Body of pancreas (tissue), 4 donors: ENCODE measurements at regions not wholly inside any gene's neighbourhood (a gene's known extent, or its start where the extent isn't known, plus 50 kb on each side); places are given as distances from the start of the nearest gene placed in this dataset.

Experiments used
- ATAC-seq: fragments of 150-250 bp; one replicate; pipeline ENCODE4 v1.9.1; 2016
- DNase-seq, 4 donors: peaks; one replicate each; pipeline ENCODE4 v3.0.0-alpha.2; 2019
- H3K27ac ChIP-seq, 4 donors: fragments of 200-600 bp; sonication (generic); 1 replicate in 3 of 4; 2 replicates in 1 of 4; pipeline versions ENCODE4 v1.5.1 to v1.6.1; 2016 to 2019; ENCODE audit warnings: mild to moderate bottlenecking in 1 of 4, mixed read lengths in 1 of 4, moderate library complexity in 1 of 4
- H3K27me3 ChIP-seq, 2 donors: fragments of 200-600 bp; sonication (generic); one replicate each; pipeline ENCODE4 v1.6.0; 2016; ENCODE audit warnings: mild to moderate bottlenecking in 1 of 2
- H3K36me3 ChIP-seq, 2 donors: fragments of 200-600 bp; sonication (generic); replicated peaks in 1 of 2; 2 replicates each; pipeline ENCODE4 v1.5.1; 2016; ENCODE audit warnings: low read depth in 2 of 2; ENCODE audit not compliant: insufficient read depth in 1 of 2
- H3K4me1 ChIP-seq: fragments of 200-600 bp; sonication (generic); one replicate; pipeline ENCODE4 v1.6.0; 2016
- H3K4me3 ChIP-seq, 2 donors: fragments of 200-600 bp; sonication (generic); 1 replicate in 1 of 2; 2 replicates in 1 of 2; pipeline ENCODE4 v1.5.1; 2016 to 2019
- H3K9me3 ChIP-seq, 3 donors: fragments of 200-600 bp; sonication (generic); 1 replicate in 2 of 3; 2 replicates in 1 of 3; pipeline ENCODE4 v1.5.1; 2016
- CTCF ChIP-seq, 7 experiments: fragments of 450-650 bp in 4 of 7; fragments of 200-600 bp in 3 of 7; sonication (generic) in 3 of 7; IDR thresholded peaks; one replicate each; pipeline ENCODE4 v1.5.1; 2016 to 2019; ENCODE audit warnings: antibody characterized with exemption in 7 of 7
- POLR2A ChIP-seq, 3 donors: fragments of 450-650 bp; IDR thresholded peaks; one replicate each; pipeline ENCODE4 v1.6.1; 2016; ENCODE audit warnings: antibody characterized with exemption in 3 of 3, mild to moderate bottlenecking in 2 of 3
- WGBS, 2 donors: methylation state at CpG; one replicate each; pipeline ENCODE4 v1.1.5; 2017; 5-methylcytosine and 5-hydroxymethylcytosine counted together
- intact Hi-C: fragments of 100-400 bp; cut with DNase I; formaldehyde crosslinking; loops from one replicate; pipeline ENCODE4 v1.15.1; 2023

GRCh38 chr22:26786398-26786797 is 129.0 kb downstream of the MIAT start:
- intact Hi-C loops: no loop called here
- ATAC-seq: no peak
- Histone ChIP-seq H3K4me1 (no peaks in the 10 kb centered on the region), H3K27me3 (no peaks in the 10 kb centered on the region), H3K36me3 (no peaks in the 10 kb centered on the region), H3K9me3 (no peaks in the 10 kb centered on the region), H3K4me3 (no peak overlapping the region), H3K27ac (no peak overlapping the region)
- TF ChIP-seq CTCF (IDR thresholded peaks at IDR 0.05) (no peak), POLR2A (IDR thresholded peaks at IDR 0.05) (no peak)
- no peak for DNase-seq
- 85 to 88% methylated on average over 9 of the region's 9 CpGs for WGBS, 2 donors

- no peak overlapping the region for H3K4me3 ChIP-seq
- no peaks in the 10 kb centered on the region for H3K36me3 ChIP-seq
- no peaks in the 10 kb centered on the region for H3K9me3 ChIP-seq
- no peak for ATAC-seq
- TF ChIP-seq CTCF (IDR thresholded peaks at IDR 0.05) (no peak), POLR2A (IDR thresholded peaks at IDR 0.05) (no peak)
- 88% methylated on average over 6 of the region's 6 CpGs for WGBS, 2 donors
- H3K4me1 ChIP-seq: no peaks in the 10 kb centered on the region
- H3K27me3 ChIP-seq: no peaks in the 10 kb centered on the region
- DNase-seq: no peak
- intact Hi-C loops: no loop called here
- H3K27ac ChIP-seq: no peak overlapping the region
These were observed 132.6 kb downstream of the MIAT start for GRCh38 chr22:26789951-26790350.

GRCh38 chr22:26792522-26792921 is 135.1 kb downstream of the MIAT start:
- Histone ChIP-seq H3K9me3 (no peaks in the 10 kb centered on the region), H3K36me3 (no peaks in the 10 kb centered on the region), H3K4me3 (no peak overlapping the region), H3K27me3 (no peaks in the 10 kb centered on the region), H3K27ac (no peak overlapping the region), H3K4me1 (no peaks in the 10 kb centered on the region)
- ATAC-seq (no peak), DNase-seq (no peak)
- TF ChIP-seq CTCF (IDR thresholded peaks at IDR 0.05) (no peak), POLR2A (IDR thresholded peaks at IDR 0.05) (no peak)
- WGBS, 2 donors: 97% methylated on average over 8 of the region's 8 CpGs
- intact Hi-C loops: no loop called here

- Histone ChIP-seq H3K27me3 (no peaks in the 10 kb centered on the region), H3K27ac (no peak overlapping the region), H3K4me1 (no peaks in the 10 kb centered on the region), H3K9me3 (no peaks in the 10 kb centered on the region), H3K4me3 (no peak overlapping the region), H3K36me3 (no peaks in the 10 kb centered on the region)
- 90 to 97% methylated on average over 10 to 12 of the region's 12 CpGs for WGBS, 2 donors
- intact Hi-C loops: no loop called here
- ATAC-seq: no peak
- no peak for DNase-seq
- TF ChIP-seq POLR2A (IDR thresholded peaks at IDR 0.05): no peak
- TF ChIP-seq CTCF (IDR thresholded peaks at IDR 0.05): no peak
These were observed 139.4 kb downstream of the MIAT start for GRCh38 chr22:26796785-26797184.

- no peak overlapping the region for H3K4me3 ChIP-seq
These were observed 140.5 kb downstream of the MIAT start for GRCh38 chr22:26797910-26798309.

More at GRCh38 chr22:26797910-26798309, 140.5 kb downstream of the MIAT start:
- no peaks in the 10 kb centered on the region for H3K27me3 ChIP-seq
- no peak overlapping the region for H3K27ac ChIP-seq
- WGBS, 2 donors: 88 to 94% methylated on average over 8 of the region's 8 CpGs
- intact Hi-C loops: no loop called here
- TF ChIP-seq POLR2A (IDR thresholded peaks at IDR 0.05) (no peak), CTCF (IDR thresholded peaks at IDR 0.05) (no peak)
- no peaks in the 10 kb centered on the region for H3K4me1 ChIP-seq
- no peaks in the 10 kb centered on the region for H3K9me3 ChIP-seq
- no peak for DNase-seq
- ATAC-seq: no peak
- H3K36me3 ChIP-seq: no peaks in the 10 kb centered on the region
